Activated T-helper 17 cell treated with anti-CD3 and anti-CD28 coated beads, Interleukin-2, amount 50 U/mL, for 72 hours (primary cell): ENCODE measurements at regions not wholly inside any gene's neighbourhood (a gene's known extent, or its start where the extent isn't known, plus 50 kb on each side); places are given as distances from the start of the nearest gene placed in this dataset.

Source experiments
- ATAC-seq: fragments of 150-1000 bp; cut with Tn5 transposase; replicated peaks from 2 replicates; pipeline ENCODE4 v1.10.0; 2021; ENCODE audit warnings: mild to moderate bottlenecking, moderate library complexity
- H3K27ac Mint-ChIP-seq: one replicate; pipeline ENCODE4 v1.8.0; 2022; ENCODE audit warnings: mixed read lengths
- H3K27me3 Mint-ChIP-seq: one replicate; pipeline ENCODE4 v1.8.0; 2022; ENCODE audit warnings: mixed read lengths
- H3K36me3 Mint-ChIP-seq: one replicate; pipeline ENCODE4 v1.8.0; 2022; ENCODE audit warnings: low read depth, mild to moderate bottlenecking, mixed read lengths
- H3K4me1 Mint-ChIP-seq: one replicate; pipeline ENCODE4 v1.8.0; 2022; ENCODE audit warnings: mixed read lengths
- H3K4me3 Mint-ChIP-seq: one replicate; pipeline ENCODE4 v1.8.0; 2022; ENCODE audit warnings: mild to moderate bottlenecking, mixed read lengths
- H3K9me3 Mint-ChIP-seq: one replicate; pipeline ENCODE4 v1.8.0; 2022; ENCODE audit warnings: mixed read lengths

- Mint-ChIP-seq H3K4me1 (no peaks in the 10 kb centered on the region), H3K36me3 (no peaks in the 10 kb centered on the region), H3K27ac (no peak overlapping the region), H3K9me3 (peaks cover 7% of the 10 kb centered on the region), H3K27me3 (no peaks in the 10 kb centered on the region), H3K4me3 (no peak overlapping the region)
- ATAC-seq, result no peak
These were observed 633.3 kb downstream of the ANKRD50 start for GRCh38 chr4:124079174-124079780.

- Mint-ChIP-seq H3K27ac (no peak overlapping the region), H3K4me3 (no peak overlapping the region), H3K4me1 (no peaks in the 10 kb centered on the region), H3K9me3 (peaks cover 9% of the 10 kb centered on the region), H3K36me3 (no peaks in the 10 kb centered on the region), H3K27me3 (no peaks in the 10 kb centered on the region)
- no peak for ATAC-seq
These were observed 628.8 kb downstream of the ANKRD50 start for GRCh38 chr4:124083711-124084110.

DNA sequence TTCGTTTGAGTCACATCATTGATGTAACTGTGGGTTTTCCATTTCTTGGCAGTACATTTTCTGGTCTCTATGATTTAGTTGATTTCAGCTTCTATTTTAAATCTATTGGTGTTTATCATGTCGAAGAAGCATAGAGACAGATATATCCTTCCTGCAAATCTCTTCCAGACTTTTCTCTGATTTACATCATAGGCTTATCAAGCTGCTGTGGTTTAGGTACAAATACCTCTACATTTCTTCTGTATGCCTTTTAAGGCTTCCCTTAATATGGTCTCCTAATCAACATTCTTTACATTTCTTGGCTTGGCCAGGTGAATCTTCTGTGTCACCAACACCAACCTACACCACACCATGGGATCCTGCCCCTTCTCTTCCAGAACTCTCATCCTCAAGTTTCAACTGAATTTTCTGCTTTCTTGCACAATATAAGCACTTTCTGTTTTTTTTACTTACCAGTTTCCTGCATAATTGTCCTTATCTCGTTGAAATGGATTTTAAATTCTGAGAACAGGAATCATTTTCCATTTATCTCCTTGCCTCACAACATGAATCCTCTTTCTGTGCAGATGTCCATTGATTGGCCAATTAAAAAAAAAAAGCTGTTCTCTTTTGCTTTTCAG is 626.9 kb downstream of the ANKRD50 start:
- Mint-ChIP-seq H3K9me3 (peaks cover 9% of the 10 kb centered on the region), H3K36me3 (no peaks in the 10 kb centered on the region), H3K4me1 (no peaks in the 10 kb centered on the region), H3K27me3 (no peaks in the 10 kb centered on the region), H3K27ac (no peak overlapping the region), H3K4me3 (no peak overlapping the region)
- no peak for ATAC-seq

DNA sequence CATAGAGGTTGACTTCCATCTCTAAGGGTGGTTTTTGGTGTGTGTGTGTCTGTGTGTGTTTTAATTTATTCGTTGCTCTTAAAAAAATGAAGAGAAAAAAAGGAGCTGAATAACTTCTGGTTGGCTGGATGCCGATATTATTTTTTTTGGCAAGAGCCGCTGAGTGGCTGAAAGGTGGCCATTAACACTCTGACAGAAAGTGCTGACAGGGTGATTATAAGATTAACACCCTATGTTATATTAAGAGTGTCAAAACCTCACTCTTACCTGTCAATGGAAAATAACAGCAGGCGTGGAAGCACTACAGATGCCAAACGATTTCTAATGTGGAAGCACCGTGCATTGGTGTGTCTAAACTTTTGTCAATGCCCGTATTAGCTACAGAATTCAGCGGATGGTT is 622.5 kb downstream of the ANKRD50 start:
- H3K9me3 Mint-ChIP-seq, result peaks cover 9% of the 10 kb centered on the region
- no peaks in the 10 kb centered on the region for H3K27me3 Mint-ChIP-seq
- no peaks in the 10 kb centered on the region for H3K36me3 Mint-ChIP-seq
- ATAC-seq, result no peak
- no peaks in the 10 kb centered on the region for H3K4me1 Mint-ChIP-seq
- no peak overlapping the region for H3K27ac Mint-ChIP-seq
- no peak overlapping the region for H3K4me3 Mint-ChIP-seq

DNA sequence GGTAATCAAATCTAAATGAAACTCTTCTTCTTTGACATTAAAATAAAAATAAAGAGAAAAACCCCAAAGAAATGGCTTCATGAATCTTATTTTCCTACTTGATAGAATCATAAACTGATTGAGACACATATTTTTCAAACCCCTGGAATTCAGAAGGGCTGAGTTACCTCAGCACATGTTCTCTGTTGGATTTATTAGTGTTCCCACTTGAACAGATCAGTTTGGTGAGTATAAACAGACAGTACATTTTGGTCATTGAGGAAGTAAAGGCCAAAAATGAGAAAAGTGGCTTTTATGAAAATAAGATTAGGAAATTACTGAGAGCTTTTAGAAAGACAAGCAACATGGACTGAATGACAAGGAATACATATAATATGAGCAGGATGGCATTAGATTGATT is 620.4 kb downstream of the ANKRD50 start:
- H3K9me3 Mint-ChIP-seq, result peaks cover 4% of the 10 kb centered on the region
- no peaks in the 10 kb centered on the region for H3K4me1 Mint-ChIP-seq
- H3K27me3 Mint-ChIP-seq, result no peaks in the 10 kb centered on the region
- no peak overlapping the region for H3K4me3 Mint-ChIP-seq
- H3K27ac Mint-ChIP-seq, result no peak overlapping the region
- no peak for ATAC-seq
- H3K36me3 Mint-ChIP-seq, result no peaks in the 10 kb centered on the region

GRCh38 chr4:124092541-124092984 is 620.0 kb downstream of the ANKRD50 start:
- Mint-ChIP-seq H3K36me3 (no peaks in the 10 kb centered on the region), H3K4me3 (no peak overlapping the region), H3K4me1 (no peaks in the 10 kb centered on the region), H3K27me3 (no peaks in the 10 kb centered on the region), H3K27ac (no peak overlapping the region), H3K9me3 (peaks cover 4% of the 10 kb centered on the region)
- no peak for ATAC-seq

DNA sequence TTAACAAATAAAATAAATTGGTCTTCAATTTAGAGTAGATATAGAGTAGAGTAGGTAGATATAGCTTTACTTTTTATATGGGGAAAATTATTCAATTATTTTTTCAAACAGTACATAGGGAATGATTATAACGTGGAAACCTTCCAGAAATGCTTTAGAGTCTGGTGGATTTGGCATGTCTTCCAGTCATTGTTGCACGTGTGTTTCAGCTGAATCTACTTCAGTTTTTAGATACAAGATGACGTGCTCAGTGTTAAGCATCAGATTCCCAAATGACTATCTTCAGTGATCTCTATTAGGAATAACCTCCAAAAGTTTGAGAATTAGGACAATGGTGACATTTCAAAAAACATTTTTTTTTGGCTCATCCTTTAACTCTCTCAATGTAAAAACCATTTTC is 616.9 kb downstream of the ANKRD50 start:
- no peaks in the 10 kb centered on the region for H3K27me3 Mint-ChIP-seq
- no peaks in the 10 kb centered on the region for H3K36me3 Mint-ChIP-seq
- ATAC-seq, result no peak
- H3K4me1 Mint-ChIP-seq, result no peaks in the 10 kb centered on the region
- H3K9me3 Mint-ChIP-seq, result peaks cover 4% of the 10 kb centered on the region
- no peak overlapping the region for H3K27ac Mint-ChIP-seq
- no peak overlapping the region for H3K4me3 Mint-ChIP-seq

- no peaks in the 10 kb centered on the region for H3K36me3 Mint-ChIP-seq
- H3K27me3 Mint-ChIP-seq, result no peaks in the 10 kb centered on the region
- ATAC-seq, result no peak
- H3K4me3 Mint-ChIP-seq, result no peak overlapping the region
- H3K9me3 Mint-ChIP-seq, result peaks cover 4% of the 10 kb centered on the region
- no peaks in the 10 kb centered on the region for H3K4me1 Mint-ChIP-seq
- no peak overlapping the region for H3K27ac Mint-ChIP-seq
These were observed 616.2 kb downstream of the ANKRD50 start for GRCh38 chr4:124096290-124096689.

- H3K9me3 Mint-ChIP-seq, result peaks cover 4% of the 10 kb centered on the region
- no peak overlapping the region for H3K27ac Mint-ChIP-seq
- no peaks in the 10 kb centered on the region for H3K4me1 Mint-ChIP-seq
- no peak overlapping the region for H3K4me3 Mint-ChIP-seq
- H3K36me3 Mint-ChIP-seq, result no peaks in the 10 kb centered on the region
- H3K27me3 Mint-ChIP-seq, result no peaks in the 10 kb centered on the region
- no peak for ATAC-seq
These were observed 615.1 kb downstream of the ANKRD50 start for GRCh38 chr4:124097447-124097846.

GRCh38 chr4:124104101-124104500 is 608.4 kb downstream of the ANKRD50 start:
- no peak for ATAC-seq
- Mint-ChIP-seq H3K4me3 (no peak overlapping the region), H3K27me3 (no peaks in the 10 kb centered on the region), H3K36me3 (no peaks in the 10 kb centered on the region), H3K27ac (no peak overlapping the region), H3K9me3 (peaks cover 7% of the 10 kb centered on the region), H3K4me1 (no peaks in the 10 kb centered on the region)

- Mint-ChIP-seq H3K27ac (no peak overlapping the region), H3K36me3 (no peaks in the 10 kb centered on the region), H3K27me3 (no peaks in the 10 kb centered on the region), H3K4me3 (no peak overlapping the region), H3K4me1 (no peaks in the 10 kb centered on the region), H3K9me3 (peaks cover 7% of the 10 kb centered on the region)
- no peak for ATAC-seq
These were observed 607.9 kb downstream of the ANKRD50 start for GRCh38 chr4:124104628-124105027.

GRCh38 chr4:124105212-124105611 is 607.3 kb downstream of the ANKRD50 start:
- no peaks in the 10 kb centered on the region for H3K36me3 Mint-ChIP-seq
- H3K9me3 Mint-ChIP-seq, result peaks cover 7% of the 10 kb centered on the region
- no peak overlapping the region for H3K4me3 Mint-ChIP-seq
- ATAC-seq, result no peak
- no peaks in the 10 kb centered on the region for H3K4me1 Mint-ChIP-seq
- no peak overlapping the region for H3K27ac Mint-ChIP-seq
- H3K27me3 Mint-ChIP-seq, result no peaks in the 10 kb centered on the region

DNA sequence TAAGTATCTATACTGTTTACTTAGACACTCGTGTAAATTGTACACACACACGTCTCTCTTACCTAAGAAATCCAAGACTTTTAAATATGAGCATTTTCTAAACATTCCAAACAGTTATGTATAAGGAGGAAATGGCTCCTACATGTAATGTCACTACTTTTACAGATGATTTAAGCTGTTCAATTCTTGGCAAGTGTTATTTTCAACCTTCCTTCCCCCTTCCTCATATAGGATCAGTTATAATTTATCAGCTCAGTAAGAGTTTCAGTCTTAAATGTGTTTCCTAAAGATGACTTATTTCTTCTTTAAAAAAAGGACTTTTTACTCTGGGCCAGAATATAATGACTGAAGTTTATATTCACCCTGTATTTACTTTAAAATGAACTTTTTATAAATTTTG is 601.1 kb downstream of the ANKRD50 start:
- ATAC-seq, result no peak
- Mint-ChIP-seq H3K36me3 (no peaks in the 10 kb centered on the region), H3K4me3 (no peak overlapping the region), H3K27me3 (peaks cover 8% of the 10 kb centered on the region), H3K4me1 (no peaks in the 10 kb centered on the region), H3K27ac (no peak overlapping the region), H3K9me3 (no peaks in the 10 kb centered on the region)

DNA sequence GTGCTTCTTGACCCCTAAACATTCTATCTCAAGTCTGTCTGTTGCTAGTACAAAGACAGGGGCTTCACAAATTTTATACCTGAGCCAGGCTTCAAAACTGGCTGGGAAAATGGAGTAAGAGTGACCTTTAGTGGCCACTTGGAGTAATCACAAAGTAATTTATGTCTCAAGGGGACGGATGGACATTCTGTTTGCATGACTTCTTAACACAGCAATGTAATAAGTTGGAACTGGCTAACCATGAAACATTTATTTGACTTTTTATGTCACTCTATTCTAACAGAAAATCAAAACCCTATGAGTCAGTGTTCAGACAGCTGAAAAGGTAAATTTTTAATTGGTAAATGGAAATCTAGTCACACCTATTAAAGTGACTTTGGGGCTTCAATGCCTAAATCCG is 600.6 kb downstream of the ANKRD50 start:
- Mint-ChIP-seq H3K36me3 (no peaks in the 10 kb centered on the region), H3K9me3 (no peaks in the 10 kb centered on the region), H3K27ac (no peak overlapping the region), H3K27me3 (peaks cover 8% of the 10 kb centered on the region), H3K4me3 (no peak overlapping the region), H3K4me1 (no peaks in the 10 kb centered on the region)
- no peak for ATAC-seq

DNA sequence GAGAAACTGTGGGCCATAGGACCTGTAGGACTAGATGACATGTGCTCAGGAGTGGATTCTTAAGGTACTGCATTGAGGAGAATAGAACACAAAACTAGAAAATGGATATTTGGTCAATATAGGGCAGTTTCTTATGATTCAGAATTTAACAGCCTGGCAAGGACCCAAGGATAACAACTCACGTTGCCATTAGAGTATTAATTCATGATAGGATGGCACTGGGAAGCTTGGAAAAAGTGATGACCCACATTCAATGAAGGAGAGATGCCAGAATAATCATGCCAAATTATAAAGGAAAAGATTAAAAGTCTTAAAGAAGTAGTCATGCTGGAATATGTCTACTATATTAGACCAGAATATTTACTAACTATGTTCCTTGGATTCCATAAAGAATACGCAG is 594.5 kb downstream of the ANKRD50 start:
- H3K27ac Mint-ChIP-seq, result no peak overlapping the region
- H3K36me3 Mint-ChIP-seq, result no peaks in the 10 kb centered on the region
- H3K4me1 Mint-ChIP-seq, result no peaks in the 10 kb centered on the region
- peaks cover 4% of the 10 kb centered on the region for H3K9me3 Mint-ChIP-seq
- no peaks in the 10 kb centered on the region for H3K27me3 Mint-ChIP-seq
- ATAC-seq, result no peak
- no peak overlapping the region for H3K4me3 Mint-ChIP-seq
